Endothelial cell (in vitro differentiated cells): ENCODE measurements at regions not wholly inside any gene's neighbourhood (a gene's known extent, or its start where the extent isn't known, plus 50 kb on each side); places are given as distances from the start of the nearest gene placed in this dataset.

Experiments
- DNase-seq: peaks from one replicate; pipeline ENCODE4 v3.0.0; 2021; ENCODE audit warnings: low spot score
- H3K27ac Mint-ChIP-seq: one replicate; pipeline ENCODE4 v1.8.0; 2021; ENCODE audit warnings: mixed read lengths, inconsistent platforms; ENCODE audit not compliant: unreplicated experiment
- H3K27me3 Mint-ChIP-seq: one replicate; pipeline ENCODE4 v1.8.0; 2021; ENCODE audit warnings: mild to moderate bottlenecking, moderate library complexity, mixed read lengths, inconsistent platforms; ENCODE audit not compliant: unreplicated experiment
- H3K36me3 Mint-ChIP-seq: one replicate; pipeline ENCODE4 v1.8.0; 2021; ENCODE audit warnings: mild to moderate bottlenecking, low read depth, mixed read lengths, inconsistent platforms; ENCODE audit not compliant: unreplicated experiment
- H3K4me1 Mint-ChIP-seq: one replicate; pipeline ENCODE4 v1.8.0; 2021; ENCODE audit warnings: mild to moderate bottlenecking, mixed read lengths, inconsistent platforms; ENCODE audit not compliant: unreplicated experiment
- H3K4me3 Mint-ChIP-seq: one replicate; pipeline ENCODE4 v1.8.0; 2021; ENCODE audit warnings: mild to moderate bottlenecking, mixed read lengths, inconsistent platforms; ENCODE audit not compliant: unreplicated experiment
- H3K9me3 Mint-ChIP-seq: one replicate; pipeline ENCODE4 v1.8.0; 2021; ENCODE audit warnings: mixed read lengths, inconsistent platforms; ENCODE audit not compliant: unreplicated experiment
- TF ChIP-seq, protein P1 (sequence below): fragments of 200-600 bp; sonication (generic); IDR thresholded peaks from one replicate; pipeline ENCODE4 v1.5.0; 2021; ENCODE audit warnings: antibody characterized with exemption; ENCODE audit not compliant: unreplicated experiment

GRCh38 chr12:58140395-58140794, 199.0 kb downstream of the ATP23 start:
- no peaks in the 10 kb centered on the region for H3K36me3 Mint-ChIP-seq
- H3K9me3 Mint-ChIP-seq: no peaks in the 10 kb centered on the region
- no peak for DNase-seq
- no peaks in the 10 kb centered on the region for H3K27me3 Mint-ChIP-seq
- no peak overlapping the region for H3K4me3 Mint-ChIP-seq
- no peaks in the 10 kb centered on the region for H3K4me1 Mint-ChIP-seq
- TF ChIP-seq, protein P1, sequence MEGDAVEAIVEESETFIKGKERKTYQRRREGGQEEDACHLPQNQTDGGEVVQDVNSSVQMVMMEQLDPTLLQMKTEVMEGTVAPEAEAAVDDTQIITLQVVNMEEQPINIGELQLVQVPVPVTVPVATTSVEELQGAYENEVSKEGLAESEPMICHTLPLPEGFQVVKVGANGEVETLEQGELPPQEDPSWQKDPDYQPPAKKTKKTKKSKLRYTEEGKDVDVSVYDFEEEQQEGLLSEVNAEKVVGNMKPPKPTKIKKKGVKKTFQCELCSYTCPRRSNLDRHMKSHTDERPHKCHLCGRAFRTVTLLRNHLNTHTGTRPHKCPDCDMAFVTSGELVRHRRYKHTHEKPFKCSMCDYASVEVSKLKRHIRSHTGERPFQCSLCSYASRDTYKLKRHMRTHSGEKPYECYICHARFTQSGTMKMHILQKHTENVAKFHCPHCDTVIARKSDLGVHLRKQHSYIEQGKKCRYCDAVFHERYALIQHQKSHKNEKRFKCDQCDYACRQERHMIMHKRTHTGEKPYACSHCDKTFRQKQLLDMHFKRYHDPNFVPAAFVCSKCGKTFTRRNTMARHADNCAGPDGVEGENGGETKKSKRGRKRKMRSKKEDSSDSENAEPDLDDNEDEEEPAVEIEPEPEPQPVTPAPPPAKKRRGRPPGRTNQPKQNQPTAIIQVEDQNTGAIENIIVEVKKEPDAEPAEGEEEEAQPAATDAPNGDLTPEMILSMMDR: no peak
- H3K27ac Mint-ChIP-seq: no peak overlapping the region

DNA sequence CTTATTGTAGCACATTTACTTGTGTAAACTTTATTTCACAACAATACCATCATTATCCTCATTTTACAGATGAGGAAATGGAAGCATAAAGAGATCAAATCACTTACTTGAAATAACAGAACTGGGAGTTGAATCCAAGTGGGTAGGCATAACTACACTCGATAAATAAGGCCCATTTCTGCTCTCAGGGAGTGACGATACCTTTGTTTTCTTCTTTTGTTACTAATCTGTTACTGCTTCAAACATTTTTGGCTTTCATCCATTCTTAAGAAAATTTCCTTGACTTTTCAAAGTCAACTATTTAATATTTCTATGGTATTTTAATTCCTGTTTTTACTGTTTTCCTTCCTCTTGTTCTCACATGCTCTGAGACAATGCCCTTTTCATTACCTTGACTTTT, 201.6 kb downstream of the ATP23 start:
- TF ChIP-seq, protein P1: no peak
- no peak for DNase-seq
- H3K4me1 Mint-ChIP-seq: no peaks in the 10 kb centered on the region
- no peaks in the 10 kb centered on the region for H3K9me3 Mint-ChIP-seq
- H3K27me3 Mint-ChIP-seq: no peaks in the 10 kb centered on the region
- H3K36me3 Mint-ChIP-seq: no peaks in the 10 kb centered on the region
- H3K27ac Mint-ChIP-seq: no peak overlapping the region
- H3K4me3 Mint-ChIP-seq: no peak overlapping the region

GRCh38 chr12:58143498-58143995, 202.2 kb downstream of the ATP23 start:
- no peaks in the 10 kb centered on the region for H3K36me3 Mint-ChIP-seq
- no peak overlapping the region for H3K27ac Mint-ChIP-seq
- H3K9me3 Mint-ChIP-seq: no peaks in the 10 kb centered on the region
- peaks cover 2% of the 10 kb centered on the region for H3K4me1 Mint-ChIP-seq
- TF ChIP-seq, protein P1: no peak
- no peaks in the 10 kb centered on the region for H3K27me3 Mint-ChIP-seq
- no peak for DNase-seq
- H3K4me3 Mint-ChIP-seq: no peak overlapping the region

DNA sequence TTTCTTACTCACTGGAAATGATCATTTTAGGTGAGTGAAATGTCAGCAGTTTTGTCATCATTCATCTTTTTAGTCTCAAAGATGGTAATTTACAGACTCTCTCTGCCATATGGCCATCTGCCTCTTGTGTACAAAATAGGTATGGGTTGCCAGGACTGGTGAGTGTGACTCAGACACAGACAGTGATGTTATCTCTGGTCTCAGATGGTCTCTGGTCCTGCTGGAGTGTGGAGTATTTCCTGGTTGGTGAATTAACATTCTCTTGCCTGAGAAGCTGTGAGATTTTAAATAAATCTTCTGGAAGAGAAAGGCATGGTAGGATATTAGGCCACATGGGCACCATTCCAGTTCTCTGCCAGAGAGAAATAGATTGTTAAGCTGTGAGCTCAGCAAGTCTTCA, 207.0 kb downstream of the ATP23 start:
- DNase-seq: peak; percentile 4
- Mint-ChIP-seq H3K36me3 (no peaks in the 10 kb centered on the region), H3K27ac (no peak overlapping the region), H3K4me1 (peaks cover 3% of the 10 kb centered on the region), H3K27me3 (no peaks in the 10 kb centered on the region), H3K4me3 (no peak overlapping the region), H3K9me3 (no peaks in the 10 kb centered on the region)
- TF ChIP-seq, protein P1: no peak

GRCh38 chr12:58148976-58149375, 207.6 kb downstream of the ATP23 start:
- no peak overlapping the region for H3K27ac Mint-ChIP-seq
- peaks cover 3% of the 10 kb centered on the region for H3K4me1 Mint-ChIP-seq
- DNase-seq: no peak
- H3K9me3 Mint-ChIP-seq: no peaks in the 10 kb centered on the region
- no peak overlapping the region for H3K4me3 Mint-ChIP-seq
- TF ChIP-seq, protein P1: no peak
- no peaks in the 10 kb centered on the region for H3K27me3 Mint-ChIP-seq
- H3K36me3 Mint-ChIP-seq: no peaks in the 10 kb centered on the region
